ENCODE measurements at regions not wholly inside any gene's neighbourhood (a gene's known extent, or its start where the extent isn't known, plus 50 kb on each side); places are given as distances from the start of the nearest gene placed in this dataset.

DNA sequence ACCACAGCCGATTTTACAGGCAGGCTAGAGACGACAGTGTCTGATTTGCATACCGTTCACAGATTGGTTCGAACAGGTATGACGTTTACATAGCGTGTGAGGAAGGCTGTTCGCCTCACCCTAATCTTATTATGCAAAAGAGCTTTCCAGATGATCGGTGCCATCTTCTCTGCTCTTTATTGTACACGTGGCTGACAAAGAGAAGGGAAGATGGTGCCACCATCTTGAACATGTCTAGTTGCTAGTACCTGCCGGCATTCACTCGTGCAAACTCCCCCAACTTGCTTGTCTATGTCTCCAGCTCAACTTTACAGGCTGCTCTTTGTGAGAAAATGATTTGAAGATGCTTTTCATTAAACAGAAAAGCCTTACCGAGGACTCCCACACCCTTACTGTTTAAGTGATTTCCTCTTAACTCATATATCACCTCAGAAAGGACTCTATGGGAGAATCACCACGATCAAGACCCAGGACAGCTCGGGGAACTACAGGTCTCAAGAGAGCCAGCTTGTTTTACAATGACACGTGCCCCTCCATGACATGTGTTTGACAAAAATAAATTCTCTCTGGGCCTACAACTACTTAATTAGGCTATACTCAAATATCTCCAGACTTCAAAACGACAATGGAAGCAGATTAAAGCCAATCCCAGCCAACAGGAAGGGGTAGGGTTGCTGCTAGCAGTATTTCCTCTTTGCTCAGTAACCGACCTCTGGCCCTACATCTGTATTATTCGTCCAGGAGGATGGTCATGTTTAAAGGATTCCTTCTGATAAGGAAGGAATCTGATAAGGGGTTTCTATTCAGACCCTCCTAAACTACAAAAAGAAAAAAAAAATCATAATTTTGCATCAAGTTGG is 480.6 kb downstream of the TMEM114 start:
- Histone ChIP-seq H3K4me3 (no peak overlapping the region), H3K4me1 (ENCODE audit: low read depth) (no peaks in the 10 kb centered on the region), H3K36me3 (ENCODE audit: low read depth) (no peaks in the 10 kb centered on the region), H3K9me3 (no peaks in the 10 kb centered on the region)
- intact Hi-C loops (cut with DNase I, micrococcal nuclease): no loop called here
- ATAC-seq (no peak), DNase-seq (no peak)
- no peak for TF ChIP-seq CTCF (IDR thresholded peaks at IDR 0.05)

- no peak for TF ChIP-seq CTCF (IDR thresholded peaks at IDR 0.05)
Measured at GRCh38 chr16:8108991-8109509, 481.3 kb downstream of the TMEM114 start.

DNA sequence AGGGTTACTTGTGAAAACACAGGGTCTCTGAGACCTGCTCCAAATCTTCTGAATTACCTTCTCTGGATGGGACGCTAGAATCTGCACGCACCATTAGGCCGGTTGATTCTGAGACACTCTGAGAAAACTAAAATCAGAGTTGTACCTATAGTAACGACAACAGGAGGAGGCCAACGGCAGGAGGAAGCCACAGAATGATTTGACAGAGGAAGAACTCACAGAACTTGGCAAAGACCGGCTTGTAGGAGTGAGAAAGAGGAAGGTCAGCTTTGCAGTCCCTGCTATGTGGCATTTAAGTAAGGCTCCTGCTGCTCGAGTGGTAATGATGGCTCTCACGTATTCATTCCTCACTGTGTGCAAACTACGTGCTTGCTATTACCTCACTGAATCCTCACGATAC is 483.0 kb downstream of the TMEM114 start:
- Histone ChIP-seq H3K4me1 (ENCODE audit: low read depth) (no peaks in the 10 kb centered on the region), H3K9me3 (no peaks in the 10 kb centered on the region), H3K36me3 (ENCODE audit: low read depth) (no peaks in the 10 kb centered on the region), H3K4me3 (no peak overlapping the region)
- intact Hi-C loops (cut with DNase I, micrococcal nuclease): no loop called here
- TF ChIP-seq CTCF (IDR thresholded peaks at IDR 0.05): no peak
- no peak for DNase-seq
- ATAC-seq: no peak

More at GRCh38 chr16:8108991-8109509, 481.3 kb downstream of the TMEM114 start:
- Histone ChIP-seq H3K4me3 (no peak overlapping the region), H3K9me3 (no peaks in the 10 kb centered on the region), H3K36me3 (ENCODE audit: low read depth) (no peaks in the 10 kb centered on the region), H3K4me1 (ENCODE audit: low read depth) (no peaks in the 10 kb centered on the region)
- ATAC-seq (no peak), DNase-seq (no peak)
- intact Hi-C loops (cut with DNase I, micrococcal nuclease): no loop called here

GRCh38 chr16:8103649-8104289 is 486.5 kb downstream of the TMEM114 start:
- Histone ChIP-seq H3K4me1 (ENCODE audit: low read depth) (no peaks in the 10 kb centered on the region), H3K4me3 (no peak overlapping the region), H3K36me3 (ENCODE audit: low read depth) (no peaks in the 10 kb centered on the region), H3K9me3 (no peaks in the 10 kb centered on the region)
- TF ChIP-seq CTCF (IDR thresholded peaks at IDR 0.05): no peak
- ATAC-seq: no peak
- intact Hi-C loops (cut with DNase I, micrococcal nuclease): no loop called here
- DNase-seq: no peak

DNA sequence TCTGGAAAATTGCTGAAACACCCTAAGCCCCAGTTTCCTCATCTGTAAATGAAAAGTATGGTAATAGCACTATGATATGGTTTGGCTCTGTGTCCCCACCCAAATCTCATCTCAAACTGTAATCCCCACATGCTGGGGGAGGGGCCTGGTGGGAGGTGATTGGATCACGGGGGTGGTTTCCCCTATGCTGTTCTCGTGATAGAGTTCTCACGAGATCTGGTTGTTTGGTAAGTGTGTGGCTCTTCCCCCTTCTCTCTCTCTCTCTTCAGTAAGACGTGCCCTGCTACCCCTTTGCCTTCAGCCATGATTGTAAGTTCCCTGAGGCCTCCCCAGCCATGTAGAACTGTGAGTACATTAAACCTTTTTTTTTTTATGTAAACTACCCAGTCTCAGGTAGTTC is 490.7 kb downstream of the TMEM114 start:
- no peak for DNase-seq
- H3K4me1 ChIP-seq (ENCODE audit: low read depth): no peaks in the 10 kb centered on the region
- no peaks in the 10 kb centered on the region for H3K9me3 ChIP-seq
- no peaks in the 10 kb centered on the region for H3K36me3 ChIP-seq (ENCODE audit: low read depth)
- no peak for ATAC-seq
- intact Hi-C loops (cut with DNase I, micrococcal nuclease): no loop called here
- TF ChIP-seq CTCF (IDR thresholded peaks at IDR 0.05): no peak
- no peak overlapping the region for H3K4me3 ChIP-seq
